ENCODE measurements at regions not wholly inside any gene's neighbourhood (a gene's known extent, or its start where the extent isn't known, plus 50 kb on each side); places are given as distances from the start of the nearest gene placed in this dataset.

DNA sequence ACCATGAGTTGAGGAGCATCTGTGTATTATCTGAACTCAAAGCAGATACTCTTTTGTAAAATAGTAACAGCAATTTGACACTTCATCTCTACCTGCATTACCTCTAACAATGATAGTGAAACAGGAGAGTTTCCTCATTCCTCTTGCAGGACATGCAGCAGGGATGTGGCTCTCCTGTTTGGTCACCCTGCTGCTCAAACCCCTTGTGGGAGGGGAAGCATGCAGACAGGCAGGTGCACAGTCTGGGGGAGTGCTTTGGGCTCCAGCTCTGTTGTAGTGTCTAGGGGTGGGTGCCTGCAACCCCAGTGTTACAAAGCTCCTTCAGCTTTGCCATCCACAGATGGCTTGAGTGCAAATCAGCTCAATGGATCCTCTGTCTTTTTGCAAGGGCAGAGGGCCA, 827.6 kb downstream of the DACH1 start:
- Histone ChIP-seq H4K20me1 (ENCODE audit: insufficient read depth) (no peaks in the 10 kb centered on the region), H2AFZ (no peak overlapping the region), H3K9me2 (ENCODE audit: insufficient read depth) (no peaks in the 10 kb centered on the region), H3K27me3 (ENCODE audit: insufficient read depth, low read depth) (no peaks in the 10 kb centered on the region), H3K4me2 (no peak overlapping the region), H3K27ac (no peak overlapping the region), H3K4me3 (no peak overlapping the region), H3K36me3 (ENCODE audit: low read depth) (no peaks in the 10 kb centered on the region), H3F3A (ENCODE audit: insufficient read depth, low read depth) (no peaks in the 10 kb centered on the region), H3K4me1 (replicated peaks; ENCODE audit: insufficient read depth) (no peaks in the 10 kb centered on the region), H3K9me3 (ENCODE audit: insufficient read depth, low read depth) (no peaks in the 10 kb centered on the region), H3K79me2 (ENCODE audit: low read depth) (no peaks in the 10 kb centered on the region)
- intact Hi-C loops (cut with micrococcal nuclease; ENCODE audit: unreplicated experiment) = no loop called here
- BruUV-seq (replicated peaks) = no TSS peak
- no peak for DNase-seq
- TF ChIP-seq, protein P1, sequence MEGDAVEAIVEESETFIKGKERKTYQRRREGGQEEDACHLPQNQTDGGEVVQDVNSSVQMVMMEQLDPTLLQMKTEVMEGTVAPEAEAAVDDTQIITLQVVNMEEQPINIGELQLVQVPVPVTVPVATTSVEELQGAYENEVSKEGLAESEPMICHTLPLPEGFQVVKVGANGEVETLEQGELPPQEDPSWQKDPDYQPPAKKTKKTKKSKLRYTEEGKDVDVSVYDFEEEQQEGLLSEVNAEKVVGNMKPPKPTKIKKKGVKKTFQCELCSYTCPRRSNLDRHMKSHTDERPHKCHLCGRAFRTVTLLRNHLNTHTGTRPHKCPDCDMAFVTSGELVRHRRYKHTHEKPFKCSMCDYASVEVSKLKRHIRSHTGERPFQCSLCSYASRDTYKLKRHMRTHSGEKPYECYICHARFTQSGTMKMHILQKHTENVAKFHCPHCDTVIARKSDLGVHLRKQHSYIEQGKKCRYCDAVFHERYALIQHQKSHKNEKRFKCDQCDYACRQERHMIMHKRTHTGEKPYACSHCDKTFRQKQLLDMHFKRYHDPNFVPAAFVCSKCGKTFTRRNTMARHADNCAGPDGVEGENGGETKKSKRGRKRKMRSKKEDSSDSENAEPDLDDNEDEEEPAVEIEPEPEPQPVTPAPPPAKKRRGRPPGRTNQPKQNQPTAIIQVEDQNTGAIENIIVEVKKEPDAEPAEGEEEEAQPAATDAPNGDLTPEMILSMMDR (conservative IDR thresholded peaks at IDR 0.05) = no peak
- no peak for TF ChIP-seq EZH2 (IDR thresholded peaks at IDR 0.05; ENCODE audit: low read depth)
- ChIA-PET POLR2A (ENCODE audit: unreplicated experiment) (no interaction called here), CTCF (no interaction called here)

DNA sequence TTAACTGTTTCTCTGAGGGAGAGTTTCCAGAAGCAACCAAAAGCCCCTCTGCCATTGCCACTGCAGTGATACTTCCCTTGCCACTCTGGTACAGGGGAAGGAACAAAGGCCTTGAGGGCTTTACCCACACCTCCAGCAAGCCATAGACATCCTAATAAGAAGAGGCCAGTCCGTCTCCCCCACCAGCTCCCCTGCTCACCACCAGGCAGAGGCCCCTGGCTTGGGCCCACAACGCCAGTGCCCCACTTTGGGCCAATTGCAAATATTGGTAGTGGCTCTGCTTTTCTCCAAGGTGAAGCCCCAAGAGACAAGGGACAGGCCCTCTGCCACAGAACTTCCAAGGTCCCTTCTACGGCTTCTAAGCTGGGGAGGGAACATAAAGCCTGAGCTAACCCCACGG, 833.0 kb downstream of the DACH1 start:
- intact Hi-C loops (cut with micrococcal nuclease; ENCODE audit: unreplicated experiment) = no loop called here
- Histone ChIP-seq H3K27ac (no peak overlapping the region), H2AFZ (no peak overlapping the region), H3K79me2 (ENCODE audit: low read depth) (no peaks in the 10 kb centered on the region), H3K4me1 (replicated peaks; ENCODE audit: insufficient read depth) (no peaks in the 10 kb centered on the region), H3K9me2 (ENCODE audit: insufficient read depth) (no peaks in the 10 kb centered on the region), H3K27me3 (ENCODE audit: insufficient read depth, low read depth) (no peaks in the 10 kb centered on the region), H3K36me3 (ENCODE audit: low read depth) (no peaks in the 10 kb centered on the region), H4K20me1 (ENCODE audit: insufficient read depth) (no peaks in the 10 kb centered on the region), H3F3A (ENCODE audit: insufficient read depth, low read depth) (no peaks in the 10 kb centered on the region), H3K4me3 (no peak overlapping the region), H3K9me3 (ENCODE audit: insufficient read depth, low read depth) (no peaks in the 10 kb centered on the region), H3K4me2 (no peak overlapping the region)
- TF ChIP-seq, protein P1 (conservative IDR thresholded peaks at IDR 0.05) = no peak
- TF ChIP-seq EZH2 (IDR thresholded peaks at IDR 0.05; ENCODE audit: low read depth) = no peak
- no peak for DNase-seq
- ChIA-PET CTCF (no interaction called here), POLR2A (ENCODE audit: unreplicated experiment) (no interaction called here)
- no TSS peak for BruUV-seq (replicated peaks)

DNA sequence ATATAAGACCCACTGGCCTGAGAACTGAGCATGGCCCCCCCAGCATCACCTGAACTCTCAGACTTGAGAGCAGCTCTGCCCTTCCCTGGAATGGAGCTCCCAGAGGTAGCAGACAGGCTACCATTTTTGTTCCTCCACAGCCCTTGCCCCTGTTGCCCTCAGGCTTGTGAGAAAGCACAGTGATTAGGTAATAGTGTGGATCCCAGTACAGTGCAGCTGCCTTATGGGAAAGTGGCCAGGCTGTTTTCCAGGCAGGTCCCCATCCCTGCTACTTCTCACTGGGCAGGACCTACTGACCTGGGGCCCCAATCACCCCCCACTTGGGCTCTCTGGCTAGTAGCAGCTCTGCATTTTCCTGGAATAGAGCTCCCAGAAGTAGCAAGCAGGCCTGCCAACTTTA, 834.0 kb downstream of the DACH1 start:
- Histone ChIP-seq H3K36me3 (ENCODE audit: low read depth) (no peaks in the 10 kb centered on the region), H3K4me1 (replicated peaks; ENCODE audit: insufficient read depth) (no peaks in the 10 kb centered on the region), H3K4me2 (no peak overlapping the region), H3F3A (ENCODE audit: insufficient read depth, low read depth) (no peaks in the 10 kb centered on the region), H2AFZ (no peak overlapping the region), H3K79me2 (ENCODE audit: low read depth) (no peaks in the 10 kb centered on the region), H3K4me3 (no peak overlapping the region), H3K27ac (no peak overlapping the region), H3K27me3 (ENCODE audit: insufficient read depth, low read depth) (no peaks in the 10 kb centered on the region), H3K9me2 (ENCODE audit: insufficient read depth) (no peaks in the 10 kb centered on the region), H4K20me1 (ENCODE audit: insufficient read depth) (no peaks in the 10 kb centered on the region), H3K9me3 (ENCODE audit: insufficient read depth, low read depth) (no peaks in the 10 kb centered on the region)
- no peak for TF ChIP-seq EZH2 (IDR thresholded peaks at IDR 0.05; ENCODE audit: low read depth)
- TF ChIP-seq, protein P1 (conservative IDR thresholded peaks at IDR 0.05) = no peak
- ChIA-PET POLR2A (ENCODE audit: unreplicated experiment) (no interaction called here), CTCF (no interaction called here)
- no peak for DNase-seq
- intact Hi-C loops (cut with micrococcal nuclease; ENCODE audit: unreplicated experiment) = no loop called here
- BruUV-seq (replicated peaks) = no TSS peak

All from PC-9 (cell line).